Neural progenitor cell (in vitro differentiated cells): ENCODE measurements at regions not wholly inside any gene's neighbourhood (a gene's known extent, or its start where the extent isn't known, plus 50 kb on each side); places are given as distances from the start of the nearest gene placed in this dataset.

Experiments
- DNase-seq: peaks from one replicate; pipeline ENCODE4 v3.0.0-alpha.2; 2016; ENCODE audit warnings: low spot score
- H2AFZ ChIP-seq: fragments of 200-600 bp; sonication (generic); replicated peaks from 2 replicates; pipeline ENCODE4 v1.6.1; 2016; ENCODE audit warnings: antibody characterized with exemption
- H3F3A ChIP-seq: fragments of 200-600 bp; sonication (generic); 2 replicates; pipeline ENCODE4 v1.6.1; 2016; ENCODE audit warnings: antibody characterized with exemption, low read depth
- H3K27ac ChIP-seq: fragments of 200-600 bp; sonication (generic); 2 replicates; pipeline ENCODE4 v1.5.1; 2016; ENCODE audit warnings: mild to moderate bottlenecking
- H3K27me3 ChIP-seq: fragments of 200-600 bp; sonication (generic); 2 replicates; pipeline ENCODE4 v1.6.1; 2016; ENCODE audit warnings: mild to moderate bottlenecking, moderate library complexity
- H3K36me3 ChIP-seq: fragments of 200-600 bp; sonication (generic); 2 replicates; pipeline ENCODE4 v1.5.1; 2016
- H3K4me1 ChIP-seq: fragments of 200-600 bp; sonication (generic); 2 replicates; pipeline ENCODE4 v1.6.1; 2016; ENCODE audit warnings: mixed run types
- H3K4me2 ChIP-seq: fragments of 200-600 bp; sonication (generic); 2 replicates; pipeline ENCODE4 v1.6.1; 2016
- H3K4me3 ChIP-seq: fragments of 200-600 bp; sonication (generic); 2 replicates; pipeline ENCODE4 v1.5.1; 2016
- H3K79me2 ChIP-seq: fragments of 200-600 bp; sonication (generic); 2 replicates; pipeline ENCODE4 v1.6.1; 2016; ENCODE audit warnings: low read depth
- H3K9ac ChIP-seq: fragments of 200-600 bp; sonication (generic); 2 replicates; pipeline ENCODE4 v1.6.1; 2016
- H3K9me3 ChIP-seq: fragments of 200-600 bp; sonication (generic); 2 replicates; pipeline ENCODE4 v1.5.1; 2016; ENCODE audit warnings: low read depth
- H4K20me1 ChIP-seq: fragments of 200-600 bp; sonication (generic); 2 replicates; pipeline ENCODE4 v1.6.1; 2016; ENCODE audit warnings: low read depth
- H3K27ac Mint-ChIP-seq: 3 replicates; pipeline ENCODE4 v1.8.0; 2021; ENCODE audit warnings: mixed read lengths
- H3K27me3 Mint-ChIP-seq: 2 replicates; pipeline ENCODE4 v1.8.0; 2022; ENCODE audit warnings: low read depth, mild to moderate bottlenecking, inconsistent platforms, moderate library complexity, mixed read lengths; ENCODE audit not compliant: insufficient read depth
- H3K36me3 Mint-ChIP-seq: 3 replicates; pipeline ENCODE4 v1.8.0; 2021; ENCODE audit warnings: mixed read lengths
- H3K4me1 Mint-ChIP-seq: 3 replicates; pipeline ENCODE4 v1.8.0; 2021; ENCODE audit warnings: mixed read lengths
- H3K4me3 Mint-ChIP-seq: 3 replicates; pipeline ENCODE4 v1.8.0; 2021; ENCODE audit warnings: mild to moderate bottlenecking, moderate library complexity, mixed read lengths
- H3K9me3 Mint-ChIP-seq: 3 replicates; pipeline ENCODE4 v1.8.0; 2020; ENCODE audit warnings: mixed read lengths
- EZH2 ChIP-seq: fragments of 200-600 bp; sonication (generic); IDR thresholded peaks from 2 replicates; pipeline ENCODE4 v1.6.1; 2017; ENCODE audit warnings: antibody characterized with exemption, mild to moderate bottlenecking, moderate library complexity
- EZH2phosphoT487 ChIP-seq: fragments of 200-600 bp; sonication (generic); IDR thresholded peaks from 2 replicates; pipeline ENCODE4 v1.6.1; 2017; ENCODE audit warnings: antibody characterized with exemption
- TF ChIP-seq, protein P1 (sequence below): fragments of 200-600 bp; sonication (generic); IDR thresholded peaks from 2 replicates; pipeline ENCODE4 v1.5.1; 2017; ENCODE audit warnings: antibody characterized with exemption, mild to moderate bottlenecking

DNA sequence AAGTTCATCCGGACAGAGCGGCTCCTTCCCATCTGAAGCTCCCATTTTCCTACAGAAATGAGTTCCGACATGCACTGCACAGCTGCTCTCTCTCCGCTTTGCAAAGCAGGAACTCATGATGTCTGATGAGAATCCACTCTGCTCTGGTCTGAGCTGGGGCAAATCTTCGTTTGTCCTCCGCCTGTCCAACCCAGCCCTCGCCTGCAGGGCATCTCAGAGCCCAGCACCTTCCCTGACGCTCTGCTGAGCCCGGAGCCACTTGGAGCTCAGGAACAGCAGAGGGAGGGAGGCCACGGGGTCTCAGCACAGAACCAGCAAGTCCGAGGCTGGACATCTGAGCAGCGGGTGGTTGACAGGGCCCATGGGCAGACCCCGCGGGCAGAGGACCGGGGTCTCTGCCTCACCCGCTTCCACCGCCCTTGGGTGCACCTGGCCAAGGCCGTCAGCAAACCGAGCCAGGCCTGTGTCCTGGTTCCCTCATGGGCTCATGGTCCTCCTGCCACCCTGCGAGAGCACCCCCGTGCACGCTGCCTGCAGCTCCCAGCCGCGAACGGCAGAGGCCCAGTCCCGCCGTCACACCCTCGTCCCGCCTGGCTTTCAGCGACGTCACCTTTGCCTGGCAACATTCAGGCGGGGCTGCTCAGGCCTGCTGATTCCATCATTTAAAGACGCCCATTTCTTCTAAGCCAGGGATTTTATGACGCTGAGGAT is 78.5 kb upstream of the BHLHE23 start:
- Histone ChIP-seq H3K4me1 (no peaks in the 10 kb centered on the region), H3K4me3 (no peak overlapping the region), H4K20me1 (peaks cover 24% of the 10 kb centered on the region), H3K9me3 (no peaks in the 10 kb centered on the region), H3K9ac (no peak overlapping the region), H2AFZ (no peak overlapping the region), H3K79me2 (no peaks in the 10 kb centered on the region), H3K27me3 (peaks cover 30% of the 10 kb centered on the region), H3K36me3 (no peaks in the 10 kb centered on the region), H3F3A (no peaks in the 10 kb centered on the region), H3K27ac (no peak overlapping the region), H3K4me2 (no peak overlapping the region)
- Mint-ChIP-seq H3K4me1 (peaks cover 2% of the 10 kb centered on the region), H3K27ac (no peak overlapping the region), H3K27me3 (peaks cover 20% of the 10 kb centered on the region), H3K9me3 (no peaks in the 10 kb centered on the region), H3K4me3 (no peak overlapping the region), H3K36me3 (no peaks in the 10 kb centered on the region)
- DNase-seq, result no peak
- TF ChIP-seq EZH2phosphoT487 (no peak), EZH2 (no peak)
- TF ChIP-seq, protein P1, sequence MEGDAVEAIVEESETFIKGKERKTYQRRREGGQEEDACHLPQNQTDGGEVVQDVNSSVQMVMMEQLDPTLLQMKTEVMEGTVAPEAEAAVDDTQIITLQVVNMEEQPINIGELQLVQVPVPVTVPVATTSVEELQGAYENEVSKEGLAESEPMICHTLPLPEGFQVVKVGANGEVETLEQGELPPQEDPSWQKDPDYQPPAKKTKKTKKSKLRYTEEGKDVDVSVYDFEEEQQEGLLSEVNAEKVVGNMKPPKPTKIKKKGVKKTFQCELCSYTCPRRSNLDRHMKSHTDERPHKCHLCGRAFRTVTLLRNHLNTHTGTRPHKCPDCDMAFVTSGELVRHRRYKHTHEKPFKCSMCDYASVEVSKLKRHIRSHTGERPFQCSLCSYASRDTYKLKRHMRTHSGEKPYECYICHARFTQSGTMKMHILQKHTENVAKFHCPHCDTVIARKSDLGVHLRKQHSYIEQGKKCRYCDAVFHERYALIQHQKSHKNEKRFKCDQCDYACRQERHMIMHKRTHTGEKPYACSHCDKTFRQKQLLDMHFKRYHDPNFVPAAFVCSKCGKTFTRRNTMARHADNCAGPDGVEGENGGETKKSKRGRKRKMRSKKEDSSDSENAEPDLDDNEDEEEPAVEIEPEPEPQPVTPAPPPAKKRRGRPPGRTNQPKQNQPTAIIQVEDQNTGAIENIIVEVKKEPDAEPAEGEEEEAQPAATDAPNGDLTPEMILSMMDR, result no peak

DNA sequence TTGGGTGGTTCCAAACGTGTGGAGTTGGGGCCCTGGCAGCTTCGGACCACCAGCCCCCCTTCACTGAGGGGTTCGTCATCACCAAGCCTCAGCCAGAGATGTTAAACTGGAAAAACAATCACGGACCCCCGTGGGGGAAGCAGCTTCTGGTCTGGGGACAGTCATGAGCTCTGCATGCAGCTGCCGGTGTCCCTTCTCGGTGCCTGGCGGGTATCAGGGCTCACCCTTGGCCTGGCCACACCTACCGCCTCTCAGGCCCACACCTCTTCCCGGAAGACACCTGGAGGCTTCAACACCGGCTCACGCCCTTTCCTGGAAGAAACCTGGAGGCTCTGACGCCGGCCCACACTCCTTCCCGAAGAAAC is 77.8 kb upstream of the BHLHE23 start:
- no peaks in the 10 kb centered on the region for H3K9me3 ChIP-seq
- no peaks in the 10 kb centered on the region for H3K4me1 ChIP-seq
- Mint-ChIP-seq H3K27ac (no peak overlapping the region), H3K27me3 (peaks cover 23% of the 10 kb centered on the region), H3K36me3 (no peaks in the 10 kb centered on the region), H3K4me3 (no peak overlapping the region), H3K9me3 (no peaks in the 10 kb centered on the region), H3K4me1 (peaks cover 2% of the 10 kb centered on the region)
- H3K4me3 ChIP-seq, result no peak overlapping the region
- H3K79me2 ChIP-seq, result no peaks in the 10 kb centered on the region
- no peaks in the 10 kb centered on the region for H3F3A ChIP-seq
- H3K36me3 ChIP-seq, result no peaks in the 10 kb centered on the region
- no peak overlapping the region for H3K27ac ChIP-seq
- H2AFZ ChIP-seq, result no peak overlapping the region
- DNase-seq, result no peak
- H4K20me1 ChIP-seq, result peaks cover 24% of the 10 kb centered on the region
- TF ChIP-seq EZH2phosphoT487 (no peak), EZH2 (no peak)
- TF ChIP-seq, protein P1, result no peak
- H3K27me3 ChIP-seq, result peaks cover 38% of the 10 kb centered on the region
- H3K4me2 ChIP-seq, result no peak overlapping the region
- H3K9ac ChIP-seq, result no peak overlapping the region

DNA sequence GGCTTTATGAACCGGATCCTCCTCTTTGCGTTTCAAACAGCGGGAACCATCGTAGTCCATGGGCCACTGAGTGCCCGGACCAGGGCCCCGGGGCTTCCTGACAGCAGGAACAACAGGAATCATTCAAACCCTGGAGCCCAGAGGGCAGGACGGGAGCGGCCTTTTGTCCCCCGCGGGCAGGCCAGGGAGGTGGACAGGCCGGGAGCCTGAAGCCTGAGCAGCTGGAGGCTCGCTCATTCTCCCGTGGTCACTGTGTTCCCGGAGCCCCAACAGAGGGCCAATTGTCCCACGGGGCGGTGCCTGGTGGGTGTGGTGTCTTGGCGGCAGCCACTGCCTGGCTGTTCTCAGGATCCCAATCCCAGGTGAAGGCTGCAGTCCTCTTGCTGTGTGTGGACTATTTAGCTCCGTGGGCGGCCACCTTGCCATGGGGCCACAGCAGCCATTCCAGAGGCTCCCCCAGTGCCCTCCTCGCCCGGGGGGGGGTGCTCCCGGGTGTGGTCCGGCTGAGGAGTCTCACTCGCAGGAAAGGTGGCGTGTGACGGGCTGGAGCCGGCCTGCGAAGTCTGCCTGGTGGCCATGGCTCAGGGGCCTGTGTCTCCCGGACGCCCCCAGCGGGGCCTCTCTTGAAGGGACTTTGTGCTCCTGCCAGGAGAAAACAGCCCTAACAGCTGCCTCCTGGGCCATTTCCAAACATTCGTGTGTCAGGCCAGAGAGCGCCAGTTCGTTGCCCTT is 77.2 kb upstream of the BHLHE23 start:
- H3K27ac Mint-ChIP-seq, result no peak overlapping the region
- H3K27me3 ChIP-seq, result peaks cover 42% of the 10 kb centered on the region
- H3K9ac ChIP-seq, result no peak overlapping the region
- H3K4me3 Mint-ChIP-seq, result no peak overlapping the region
- peaks cover 2% of the 10 kb centered on the region for H3K4me1 Mint-ChIP-seq
- no peaks in the 10 kb centered on the region for H3K36me3 Mint-ChIP-seq
- peaks cover 24% of the 10 kb centered on the region for H3K27me3 Mint-ChIP-seq
- H3K4me2 ChIP-seq, result no peak overlapping the region
- no peaks in the 10 kb centered on the region for H3K9me3 ChIP-seq
- H4K20me1 ChIP-seq, result peaks cover 24% of the 10 kb centered on the region
- H3K9me3 Mint-ChIP-seq, result no peaks in the 10 kb centered on the region
- no peak for TF ChIP-seq EZH2phosphoT487
- TF ChIP-seq, protein P1, result no peak
- TF ChIP-seq EZH2, result no peak
- no peaks in the 10 kb centered on the region for H3K36me3 ChIP-seq
- no peaks in the 10 kb centered on the region for H3K4me1 ChIP-seq
- no peaks in the 10 kb centered on the region for H3K79me2 ChIP-seq
- no peak for DNase-seq
- no peak overlapping the region for H3K4me3 ChIP-seq
- H3K27ac ChIP-seq, result no peak overlapping the region
- no peaks in the 10 kb centered on the region for H3F3A ChIP-seq
- H2AFZ ChIP-seq, result no peak overlapping the region
